Thoracic aorta (tissue), 2 donors: ENCODE measurements at regions not wholly inside any gene's neighbourhood (a gene's known extent, or its start where the extent isn't known, plus 50 kb on each side); places are given as distances from the start of the nearest gene placed in this dataset.

Experiments used
- ATAC-seq: fragments of 150-250 bp; one replicate; pipeline ENCODE4 v1.8.0; 2017; ENCODE audit warnings: low read depth; ENCODE audit not compliant: insufficient number of reproducible peaks, low FRiP score
- DNase-seq: peaks from one replicate; pipeline ENCODE4 v3.0.0-alpha.2; 2020; ENCODE audit warnings: low spot score
- H3K27ac ChIP-seq, 2 donors: fragments of 200-600 bp; sonication (generic); 1 replicate in 1 of 2; 2 replicates in 1 of 2; pipeline ENCODE4 v1.5.1; 2016; ENCODE audit warnings: mild to moderate bottlenecking in 2 of 2, moderate library complexity in 2 of 2
- H3K27me3 ChIP-seq: fragments of 200-600 bp; sonication (generic); replicated peaks from 2 replicates; pipeline ENCODE4 v1.6.0; 2016; ENCODE audit warnings: mild to moderate bottlenecking; ENCODE audit not compliant: insufficient read depth
- H3K36me3 ChIP-seq: fragments of 200-600 bp; sonication (generic); one replicate; pipeline ENCODE4 v1.5.1; 2016
- H3K4me1 ChIP-seq, 2 donors: fragments of 200-600 bp; sonication (generic); 1 replicate in 1 of 2; 2 replicates in 1 of 2; pipeline versions ENCODE4 v1.5.1 to v1.6.0; 2016; ENCODE audit warnings: low read depth in 2 of 2, mild to moderate bottlenecking in 1 of 2; ENCODE audit not compliant: control insufficient read depth in 1 of 2
- H3K4me3 ChIP-seq: fragments of 200-600 bp; sonication (generic); 2 replicates; pipeline ENCODE4 v1.5.1; 2016; ENCODE audit warnings: mild to moderate bottlenecking
- H3K9me3 ChIP-seq: fragments of 200-600 bp; sonication (generic); 2 replicates; pipeline ENCODE4 v1.5.1; 2016
- TF ChIP-seq, protein P1 (sequence below): fragments of 200-600 bp; sonication (generic); IDR thresholded peaks from one replicate; pipeline ENCODE4 v1.5.1; 2019; ENCODE audit warnings: antibody characterized with exemption

- DNase-seq (no peak), ATAC-seq (no peak)
- no peak overlapping the region for H3K4me3 ChIP-seq
- no peaks in the 10 kb centered on the region for H3K27me3 ChIP-seq
- H3K27ac ChIP-seq = no peak overlapping the region
- TF ChIP-seq, protein P1, sequence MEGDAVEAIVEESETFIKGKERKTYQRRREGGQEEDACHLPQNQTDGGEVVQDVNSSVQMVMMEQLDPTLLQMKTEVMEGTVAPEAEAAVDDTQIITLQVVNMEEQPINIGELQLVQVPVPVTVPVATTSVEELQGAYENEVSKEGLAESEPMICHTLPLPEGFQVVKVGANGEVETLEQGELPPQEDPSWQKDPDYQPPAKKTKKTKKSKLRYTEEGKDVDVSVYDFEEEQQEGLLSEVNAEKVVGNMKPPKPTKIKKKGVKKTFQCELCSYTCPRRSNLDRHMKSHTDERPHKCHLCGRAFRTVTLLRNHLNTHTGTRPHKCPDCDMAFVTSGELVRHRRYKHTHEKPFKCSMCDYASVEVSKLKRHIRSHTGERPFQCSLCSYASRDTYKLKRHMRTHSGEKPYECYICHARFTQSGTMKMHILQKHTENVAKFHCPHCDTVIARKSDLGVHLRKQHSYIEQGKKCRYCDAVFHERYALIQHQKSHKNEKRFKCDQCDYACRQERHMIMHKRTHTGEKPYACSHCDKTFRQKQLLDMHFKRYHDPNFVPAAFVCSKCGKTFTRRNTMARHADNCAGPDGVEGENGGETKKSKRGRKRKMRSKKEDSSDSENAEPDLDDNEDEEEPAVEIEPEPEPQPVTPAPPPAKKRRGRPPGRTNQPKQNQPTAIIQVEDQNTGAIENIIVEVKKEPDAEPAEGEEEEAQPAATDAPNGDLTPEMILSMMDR = no peak
- H3K4me1 ChIP-seq = no peaks in the 10 kb centered on the region
- H3K36me3 ChIP-seq = no peaks in the 10 kb centered on the region
- H3K9me3 ChIP-seq = no peaks in the 10 kb centered on the region
Observed at GRCh38 chr1:5651964-5652821, 340.0 kb downstream of the NPHP4 start.

DNA sequence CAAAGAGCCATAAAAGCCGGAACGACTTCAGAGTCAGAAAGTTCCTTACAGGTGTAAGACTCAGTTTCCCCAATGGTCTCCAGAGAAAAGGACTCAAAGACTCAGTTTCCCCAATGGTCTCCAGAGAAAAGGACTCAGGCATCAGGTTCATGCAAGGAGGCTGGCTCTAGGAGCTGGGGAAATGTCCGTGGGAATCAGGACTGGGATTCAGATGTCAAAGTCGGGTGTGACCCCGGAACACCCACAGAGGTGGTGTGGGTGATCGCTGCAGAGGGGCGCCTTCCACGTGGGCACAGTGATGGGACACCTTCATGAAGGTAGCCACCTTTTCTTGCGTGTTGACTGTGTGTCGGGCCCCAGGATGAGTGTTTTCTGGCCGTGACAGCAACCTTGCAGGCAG lies 340.8 kb downstream of the NPHP4 start:
- no peak overlapping the region for H3K27ac ChIP-seq
- H3K4me3 ChIP-seq = no peak overlapping the region
- no peaks in the 10 kb centered on the region for H3K27me3 ChIP-seq
- no peak for DNase-seq
- TF ChIP-seq, protein P1 = no peak
- H3K4me1 ChIP-seq = no peaks in the 10 kb centered on the region
- H3K9me3 ChIP-seq = no peaks in the 10 kb centered on the region
- no peak for ATAC-seq
- no peaks in the 10 kb centered on the region for H3K36me3 ChIP-seq

GRCh38 chr1:5651027-5651410 lies 341.2 kb downstream of the NPHP4 start:
- Histone ChIP-seq H3K27ac (no peak overlapping the region), H3K9me3 (no peaks in the 10 kb centered on the region), H3K27me3 (no peaks in the 10 kb centered on the region), H3K4me3 (no peak overlapping the region), H3K36me3 (no peaks in the 10 kb centered on the region), H3K4me1 (no peaks in the 10 kb centered on the region)
- DNase-seq (no peak), ATAC-seq (no peak)
- TF ChIP-seq, protein P1 = no peak

GRCh38 chr1:5650283-5651026 lies 341.8 kb downstream of the NPHP4 start:
- DNase-seq (no peak), ATAC-seq (no peak)
- H3K27me3 ChIP-seq = no peaks in the 10 kb centered on the region
- H3K36me3 ChIP-seq = no peaks in the 10 kb centered on the region
- H3K9me3 ChIP-seq = no peaks in the 10 kb centered on the region
- H3K4me3 ChIP-seq = no peak overlapping the region
- H3K4me1 ChIP-seq = no peaks in the 10 kb centered on the region
- H3K27ac ChIP-seq = no peak overlapping the region
- TF ChIP-seq, protein P1 = no peak

- no peaks in the 10 kb centered on the region for H3K4me1 ChIP-seq
- no peaks in the 10 kb centered on the region for H3K36me3 ChIP-seq
- TF ChIP-seq, protein P1 = no peak
- DNase-seq (no peak), ATAC-seq (no peak)
- H3K9me3 ChIP-seq = no peaks in the 10 kb centered on the region
- H3K4me3 ChIP-seq = no peak overlapping the region
- no peaks in the 10 kb centered on the region for H3K27me3 ChIP-seq
- H3K27ac ChIP-seq = no peak overlapping the region
Observed at GRCh38 chr1:5649795-5650194, 342.4 kb downstream of the NPHP4 start.
